ENCODE measurements at regions not wholly inside any gene's neighbourhood (a gene's known extent, or its start where the extent isn't known, plus 50 kb on each side); places are given as distances from the start of the nearest gene placed in this dataset.
A peak's percentile ranks its signal among the peaks of the same experiment; 100 is the strongest.

DNA sequence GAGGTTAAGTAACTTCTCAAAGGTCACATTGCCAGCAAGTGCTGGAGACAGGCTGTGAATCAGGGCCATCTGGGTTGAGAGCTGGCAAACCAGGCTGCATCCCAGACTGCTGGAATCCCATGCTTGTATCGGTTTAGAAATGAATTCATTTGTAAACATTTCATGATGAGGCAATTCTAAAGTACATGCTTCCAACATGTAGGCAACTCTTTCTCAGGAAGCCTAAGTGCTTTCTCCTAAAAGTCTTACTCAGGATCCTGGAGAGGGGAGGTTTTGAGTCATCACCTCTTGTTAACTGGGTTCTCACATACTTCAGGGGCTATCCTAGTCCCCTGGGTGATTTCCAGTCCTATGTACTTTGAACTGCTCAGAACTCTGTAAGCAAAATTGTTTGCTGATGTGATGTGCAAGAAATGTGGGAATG lies 416.5 kb downstream of the MEIS1 start:
- DNase-seq = no peak

DNA sequence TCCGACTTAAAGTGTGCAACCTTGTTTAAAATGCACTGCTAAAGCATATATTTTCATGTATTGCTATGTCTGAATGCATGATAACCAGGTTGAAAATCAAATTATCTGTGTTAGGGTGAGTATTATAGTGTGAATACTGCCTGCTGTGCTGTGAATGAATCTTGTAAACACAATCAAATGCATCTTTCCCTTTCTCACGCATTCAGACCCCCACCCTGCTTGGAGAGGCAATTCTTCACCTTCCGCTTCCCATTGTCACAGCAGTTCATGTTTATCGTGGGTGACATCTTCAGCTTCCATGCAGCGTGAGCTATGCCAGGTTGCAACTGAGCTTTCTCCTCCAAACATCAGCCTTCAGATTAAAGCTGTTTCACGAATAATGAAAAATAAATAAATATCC lies 418.0 kb downstream of the MEIS1 start:
- no peak for DNase-seq

DNA sequence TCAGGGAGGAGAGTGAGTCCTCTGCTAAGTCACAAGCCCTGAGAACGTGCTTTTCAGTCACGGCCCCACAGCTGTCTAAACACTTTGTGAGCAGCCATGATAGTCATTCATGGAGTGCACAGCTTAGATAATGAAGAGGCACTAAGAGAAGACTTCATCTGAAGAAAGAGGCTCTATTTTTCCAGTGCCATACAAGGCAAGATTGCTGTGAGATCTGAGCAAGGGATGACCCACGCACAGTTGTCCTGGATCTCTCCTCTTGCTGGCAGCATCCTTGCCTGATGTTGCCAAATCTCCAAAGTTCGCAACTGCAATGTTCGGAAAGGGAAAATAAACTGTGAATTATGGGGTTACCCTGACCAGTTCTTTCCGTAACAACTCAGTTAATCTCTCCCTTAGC lies 418.7 kb downstream of the MEIS1 start:
- no peak for DNase-seq

DNA sequence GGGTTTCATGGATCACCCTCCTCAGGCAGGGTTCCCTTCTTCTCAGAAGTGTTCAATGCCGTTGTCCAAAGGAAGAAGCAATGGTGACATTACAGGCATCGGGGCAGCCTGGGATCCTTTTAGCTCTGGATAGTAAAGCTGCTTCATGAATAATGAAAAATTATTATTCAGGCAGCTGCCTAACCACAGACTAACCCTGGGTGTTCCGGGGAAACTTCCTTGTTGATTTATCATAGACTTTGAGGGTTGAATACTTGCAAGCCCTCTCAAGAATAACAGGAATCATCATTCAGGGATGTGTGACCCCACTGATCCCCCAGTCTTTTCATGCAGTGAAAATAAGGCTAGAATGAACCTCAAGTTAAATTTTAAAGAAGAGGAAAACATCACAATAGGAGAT lies 419.4 kb downstream of the MEIS1 start:
- DNase-seq = no peak

DNA sequence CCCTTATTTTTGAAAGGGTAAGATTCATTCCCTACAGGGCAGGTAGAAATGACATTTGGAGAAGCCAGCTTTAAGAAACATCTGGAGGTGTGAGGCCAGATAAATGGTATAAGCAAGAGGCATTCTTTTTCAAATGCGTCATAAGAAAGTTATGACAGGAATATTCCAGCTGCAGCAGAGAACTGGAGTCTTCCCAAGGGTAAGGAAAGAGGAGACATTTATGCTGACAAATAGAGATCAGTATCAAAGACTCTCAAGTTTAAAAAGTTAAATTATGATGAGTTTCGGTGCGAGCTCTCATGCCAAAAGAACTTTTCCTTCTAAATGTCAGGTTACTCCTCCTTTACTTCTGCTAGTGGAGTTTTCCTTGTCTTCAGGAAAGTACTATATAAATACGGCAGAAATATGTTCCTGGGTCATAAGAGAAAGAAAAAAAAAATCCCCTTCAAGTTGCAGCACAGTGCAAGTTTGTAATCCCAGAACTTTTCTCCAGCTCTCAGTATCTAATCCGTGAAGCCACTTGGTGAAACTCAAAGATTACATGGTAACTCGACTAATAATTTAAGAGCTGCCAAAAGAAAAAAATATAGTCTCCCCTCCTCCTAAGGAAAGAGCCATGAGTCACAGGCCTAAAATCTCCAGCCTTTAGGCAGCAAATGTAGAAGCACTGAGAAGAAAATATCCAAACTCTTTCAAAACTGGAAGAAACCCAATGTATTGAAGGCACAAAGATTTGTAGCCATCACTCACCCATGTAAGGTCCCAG lies 428.1 kb downstream of the MEIS1 start:
- no peak for DNase-seq

DNA sequence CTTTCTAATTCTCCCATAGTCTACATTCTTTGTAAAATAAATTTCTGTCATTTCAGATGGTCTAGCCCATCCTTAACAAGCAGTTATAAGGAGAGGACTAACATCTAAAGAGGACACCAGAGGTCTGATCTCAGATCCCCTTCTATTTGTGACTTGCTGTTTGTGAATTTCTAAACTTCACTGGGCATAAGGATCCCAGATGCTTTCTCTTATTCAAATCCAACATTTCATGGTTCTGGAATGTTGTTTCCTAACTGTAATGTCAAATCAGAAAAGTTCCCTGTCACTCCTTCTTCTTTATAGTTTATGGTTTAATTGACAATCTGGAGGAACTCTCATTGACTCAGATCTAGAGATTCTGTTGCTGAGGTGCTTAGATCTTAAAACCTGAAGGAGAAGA lies 430.2 kb downstream of the MEIS1 start:
- DNase-seq = no peak

DNA sequence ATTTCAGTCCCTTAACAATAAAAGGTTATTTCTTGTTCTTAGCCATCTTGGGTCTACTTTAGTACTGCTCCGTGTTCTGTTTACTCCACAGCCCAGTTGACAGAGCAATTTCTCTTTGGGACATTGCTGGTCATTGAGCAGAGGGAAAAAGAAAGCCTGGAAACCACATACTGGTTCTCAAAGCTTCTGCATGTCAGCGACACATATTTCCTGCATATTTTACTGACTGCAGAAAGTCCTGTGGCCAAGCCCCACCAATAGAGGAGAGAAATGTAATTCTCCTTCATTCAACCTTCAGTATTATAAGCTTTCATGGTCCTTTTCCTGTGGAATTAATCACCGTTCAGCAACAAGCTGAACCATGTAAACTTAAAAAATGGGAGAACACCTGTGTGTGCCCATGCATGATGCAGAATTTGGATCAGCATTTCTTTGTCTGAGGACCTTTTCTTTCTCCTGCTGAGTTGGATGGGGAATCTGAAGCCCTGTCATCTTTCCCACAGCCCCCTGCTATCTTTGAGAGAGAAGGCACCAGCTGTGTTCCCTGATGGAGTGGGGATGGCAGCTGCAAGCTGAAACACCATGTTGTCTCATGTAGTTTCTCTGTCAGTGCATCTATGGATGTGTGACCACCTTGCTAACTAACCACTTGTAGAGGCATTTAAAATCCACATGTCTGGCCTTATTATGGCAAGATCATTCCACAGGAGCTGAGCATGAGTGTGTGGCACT lies 431.6 kb downstream of the MEIS1 start:
- DNase-seq = no peak

DNA sequence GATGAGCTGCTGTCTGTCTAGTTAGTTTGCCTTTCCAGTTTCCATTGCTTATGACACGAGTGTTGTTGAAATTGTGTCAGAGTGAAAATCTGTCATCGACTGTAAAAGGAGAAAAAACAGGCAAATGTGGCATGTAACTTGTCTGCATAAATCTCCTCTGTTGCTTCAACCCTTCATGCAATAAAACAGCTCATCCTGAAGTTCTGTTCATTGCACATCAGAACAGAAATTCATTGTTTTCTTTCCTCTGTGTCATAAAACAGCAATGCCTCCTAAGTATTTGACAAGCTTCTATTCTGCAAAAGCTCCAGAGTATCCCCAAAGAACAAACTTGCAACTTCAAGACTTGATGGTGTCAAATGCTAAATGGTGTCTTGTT lies 432.1 kb downstream of the MEIS1 start:
- no peak for DNase-seq

DNA sequence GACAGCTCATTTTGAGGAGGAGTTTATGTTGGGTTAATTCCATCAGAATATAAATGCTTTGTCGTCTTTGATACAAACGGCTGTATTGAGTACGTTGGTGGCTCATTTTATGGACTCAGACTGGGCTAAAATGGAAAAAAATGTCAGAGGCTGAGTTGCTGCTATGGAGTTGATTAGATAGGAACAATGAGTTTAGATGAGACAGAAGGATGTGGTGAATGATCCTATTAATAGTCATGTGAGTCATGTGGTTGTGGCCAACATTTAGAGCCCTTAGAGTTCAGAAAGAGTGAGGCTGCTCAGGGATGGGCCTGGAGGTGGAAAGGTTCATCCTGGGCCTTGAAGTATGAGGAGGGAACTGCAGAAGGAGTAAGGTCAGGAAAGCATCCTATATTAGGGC lies 434.2 kb downstream of the MEIS1 start:
- no peak for DNase-seq

DNA sequence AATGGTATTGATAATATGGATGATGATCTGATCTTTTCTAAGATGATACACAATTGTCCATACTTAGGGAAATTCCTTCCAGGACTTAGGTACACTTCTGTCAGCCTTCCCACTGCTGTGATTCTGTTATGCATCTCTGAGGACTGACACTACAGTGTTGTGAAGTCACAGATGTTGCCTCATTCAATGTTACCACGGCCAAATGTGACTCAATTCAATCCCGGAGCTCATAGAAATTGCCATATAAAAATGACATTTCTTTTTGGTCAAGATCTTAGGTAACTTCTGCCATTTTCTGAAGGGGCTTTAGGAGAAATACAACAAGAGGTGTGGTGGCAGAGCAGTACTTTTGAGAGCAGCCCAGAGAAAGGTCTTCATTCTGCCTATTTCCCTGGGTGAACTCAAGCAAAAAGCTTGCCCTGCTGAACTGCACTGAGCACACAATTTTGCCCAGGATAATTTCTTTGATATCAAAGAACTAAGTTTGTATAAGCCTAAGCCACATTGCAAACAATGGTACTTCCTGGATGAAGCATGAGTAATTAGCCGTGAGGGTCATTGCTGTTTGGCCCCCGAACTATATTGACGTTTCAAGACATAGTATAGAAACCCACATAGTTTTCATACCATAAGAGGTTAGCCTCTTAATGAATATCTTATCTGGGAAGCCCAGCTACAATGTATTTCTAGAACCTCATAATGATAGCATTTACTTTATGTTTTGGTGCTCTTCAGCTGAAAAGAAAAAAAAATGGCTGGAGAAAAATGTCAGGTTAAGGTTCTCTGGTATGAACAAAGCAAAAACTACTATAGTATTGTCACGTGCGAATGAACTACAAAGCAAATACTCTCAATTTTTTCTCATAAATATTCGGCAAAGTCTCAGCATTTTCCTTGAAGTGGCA lies 437.4 kb downstream of the MEIS1 start:
- DNase-seq = no peak

DNA sequence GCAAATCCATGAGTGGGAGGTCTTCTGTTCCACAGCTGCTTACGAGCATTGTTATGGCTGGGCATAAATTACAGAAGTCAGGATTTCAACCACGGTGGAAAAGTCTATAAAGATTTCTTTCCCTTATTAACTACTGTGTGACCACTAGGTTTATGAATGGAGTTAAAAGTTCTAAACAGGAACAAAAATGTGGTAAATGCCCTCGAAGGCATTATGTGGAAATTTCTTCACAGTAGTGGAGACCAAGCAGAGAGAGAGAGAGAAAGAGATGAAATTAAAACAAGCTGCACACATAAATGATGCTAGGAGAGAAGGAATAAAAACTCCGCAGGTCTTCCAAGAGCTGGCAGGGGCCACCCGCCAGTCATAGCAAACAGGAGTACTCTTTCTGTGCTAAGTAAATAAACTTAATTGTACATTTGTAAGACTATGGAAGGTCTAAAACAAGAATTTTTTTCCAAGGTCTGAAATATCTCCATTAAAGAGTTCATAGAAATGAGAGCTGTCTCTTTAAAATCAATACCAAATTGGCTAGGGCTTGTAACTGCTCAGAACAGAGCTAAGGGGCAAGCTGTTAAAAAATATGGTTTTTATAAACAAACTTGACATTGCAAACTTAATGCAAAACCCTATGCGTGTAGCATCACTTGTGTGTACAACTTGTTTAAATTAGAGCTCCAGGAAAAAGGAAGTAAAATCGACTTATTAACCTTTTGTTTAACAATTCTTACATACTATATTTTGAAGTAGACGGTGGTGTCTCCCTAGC lies 438.2 kb downstream of the MEIS1 start:
- no peak for DNase-seq

DNA sequence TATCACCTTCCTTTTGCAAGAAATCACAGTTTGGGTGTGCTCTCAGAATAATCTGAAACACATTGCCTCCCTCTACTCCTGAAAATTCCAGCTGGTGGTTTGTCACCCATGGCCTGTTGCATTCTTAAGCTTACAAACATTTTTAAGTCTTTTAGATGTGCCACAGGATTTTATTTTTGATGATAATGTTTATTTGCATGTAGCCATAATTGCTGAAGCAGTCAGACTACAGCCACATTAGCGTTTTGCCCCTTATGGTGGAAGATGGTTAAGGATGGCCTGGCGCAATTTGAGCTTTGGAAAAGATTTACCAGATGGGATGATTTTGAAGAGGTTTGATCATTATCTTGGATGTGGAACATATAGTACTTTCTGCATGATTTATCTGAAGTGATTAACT lies 439.5 kb downstream of the MEIS1 start:
- DNase-seq = no peak

DNA sequence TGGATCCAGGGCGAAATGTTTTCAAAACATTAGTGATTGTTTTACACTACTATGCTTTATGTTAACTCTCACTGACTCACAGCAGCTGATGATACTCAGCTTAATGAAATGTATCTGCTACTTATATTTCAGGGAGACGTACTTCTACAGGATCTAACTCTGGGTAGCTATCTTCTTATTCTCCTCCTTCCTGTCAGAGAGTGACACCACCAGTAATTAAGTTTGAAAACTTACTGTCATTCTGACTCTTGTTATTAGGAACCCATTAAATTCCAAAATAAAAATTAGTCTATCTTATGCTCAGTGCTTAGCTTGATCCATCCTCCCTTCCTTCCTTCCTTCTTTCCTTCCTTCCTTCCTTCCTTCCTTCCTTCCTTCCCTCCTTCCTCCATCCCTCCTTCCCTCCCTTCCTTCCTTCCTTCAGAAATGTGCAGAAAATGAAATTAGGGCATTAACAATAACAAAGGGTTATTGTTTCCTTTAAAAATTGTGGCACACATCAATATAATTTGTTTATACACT lies 441.1 kb downstream of the MEIS1 start:
- DNase-seq = no peak

DNA sequence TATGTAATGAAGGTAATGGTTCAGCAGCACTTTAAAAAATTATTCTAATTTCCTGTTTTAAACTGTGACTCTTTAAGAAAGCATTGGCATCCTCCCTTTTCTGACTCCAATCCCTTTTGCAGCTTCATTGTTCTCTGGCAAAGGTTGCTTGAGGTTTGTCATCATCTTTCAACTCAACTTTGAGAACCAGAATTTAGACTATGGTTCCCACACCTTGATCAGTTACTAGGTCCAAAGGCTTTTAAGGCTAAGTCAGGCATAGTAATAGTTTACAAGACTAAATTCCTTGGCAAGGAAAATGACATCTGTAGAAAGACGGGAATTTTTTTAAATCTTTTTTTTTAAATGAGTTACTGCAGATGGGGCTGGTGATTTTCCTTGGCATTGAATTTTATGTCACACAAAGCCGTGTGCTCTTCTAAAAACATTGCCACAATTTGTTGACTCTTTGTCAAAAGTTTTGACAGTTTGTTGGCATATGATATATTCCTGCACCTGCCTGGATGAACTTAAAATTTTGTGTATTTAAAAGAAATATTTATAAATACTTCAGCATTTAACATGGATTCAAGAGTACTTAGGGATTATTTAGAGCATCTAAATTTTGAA lies 451.0 kb downstream of the MEIS1 start:
- DNase-seq = no peak

DNA sequence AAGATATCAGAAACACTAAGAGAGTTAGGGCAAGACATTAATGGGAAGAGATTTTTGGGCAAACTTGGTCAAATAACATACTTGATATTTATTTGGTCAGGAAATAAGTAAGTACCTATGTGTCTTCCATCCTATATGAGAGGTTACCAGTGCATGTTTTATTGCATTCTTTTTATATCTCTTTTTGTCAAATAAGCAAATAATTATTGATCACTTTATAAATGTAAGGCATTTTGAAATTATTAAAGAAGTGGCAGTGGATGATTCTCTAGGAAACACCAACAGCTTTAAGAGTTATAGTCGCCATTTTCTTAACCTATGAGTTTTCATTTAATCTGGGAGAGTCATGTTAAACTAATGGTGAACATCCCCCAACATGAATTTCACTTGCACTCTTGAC lies 453.3 kb downstream of the MEIS1 start:
- no peak for DNase-seq

DNA sequence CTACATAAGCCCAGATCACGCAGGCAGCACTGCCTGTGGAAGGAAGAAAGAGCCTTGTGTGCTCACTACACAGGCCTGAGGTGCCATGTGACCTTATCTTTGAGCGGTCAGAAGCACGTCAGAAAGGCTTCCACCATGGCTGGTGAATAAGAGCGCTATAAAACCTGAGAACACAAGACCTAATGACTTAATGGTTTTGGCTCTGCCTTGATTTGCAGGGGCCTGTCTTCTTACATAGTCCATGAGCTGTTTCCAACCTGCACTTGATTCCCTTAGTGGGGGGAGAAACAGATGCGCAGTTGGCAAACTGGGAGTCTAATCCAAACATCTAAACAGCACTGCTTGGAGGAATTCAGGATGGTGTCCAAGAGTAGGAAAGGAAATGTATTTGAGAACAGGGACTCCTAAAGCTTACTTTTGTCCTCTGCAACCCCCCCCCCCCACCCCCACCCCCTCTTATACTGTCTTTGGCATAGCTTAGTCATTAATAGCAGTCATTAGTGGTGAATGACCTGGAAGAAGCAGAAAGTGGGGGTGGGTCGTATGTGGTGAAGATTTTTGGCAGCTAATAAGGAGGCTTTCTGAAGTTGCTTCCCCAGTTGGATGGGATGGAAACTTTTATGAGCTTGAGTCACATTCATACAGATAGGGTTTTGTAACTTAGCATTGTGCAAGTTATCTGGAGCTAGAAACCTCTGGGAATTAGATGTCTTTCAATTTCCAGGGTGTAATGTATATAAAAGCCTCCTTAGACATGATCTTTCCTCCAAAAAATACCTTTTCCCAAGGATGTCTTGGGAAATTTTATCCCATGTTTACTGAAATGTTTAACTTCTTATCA lies 454.1 kb downstream of the MEIS1 start:
- peak; percentile 54 for DNase-seq

DNA sequence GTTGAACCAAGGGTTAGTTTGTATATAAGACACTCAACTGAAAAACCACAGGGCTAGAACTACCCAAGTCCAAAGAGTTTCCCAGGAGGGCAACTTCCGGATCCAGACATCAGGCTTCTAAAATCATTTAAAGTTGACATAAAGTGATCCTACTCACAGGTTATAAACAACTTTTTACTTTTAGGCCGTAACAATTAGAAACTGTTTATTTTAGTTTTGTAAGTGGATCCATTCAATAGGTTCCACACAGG lies 454.6 kb downstream of the MEIS1 start:
- no peak for DNase-seq

DNA sequence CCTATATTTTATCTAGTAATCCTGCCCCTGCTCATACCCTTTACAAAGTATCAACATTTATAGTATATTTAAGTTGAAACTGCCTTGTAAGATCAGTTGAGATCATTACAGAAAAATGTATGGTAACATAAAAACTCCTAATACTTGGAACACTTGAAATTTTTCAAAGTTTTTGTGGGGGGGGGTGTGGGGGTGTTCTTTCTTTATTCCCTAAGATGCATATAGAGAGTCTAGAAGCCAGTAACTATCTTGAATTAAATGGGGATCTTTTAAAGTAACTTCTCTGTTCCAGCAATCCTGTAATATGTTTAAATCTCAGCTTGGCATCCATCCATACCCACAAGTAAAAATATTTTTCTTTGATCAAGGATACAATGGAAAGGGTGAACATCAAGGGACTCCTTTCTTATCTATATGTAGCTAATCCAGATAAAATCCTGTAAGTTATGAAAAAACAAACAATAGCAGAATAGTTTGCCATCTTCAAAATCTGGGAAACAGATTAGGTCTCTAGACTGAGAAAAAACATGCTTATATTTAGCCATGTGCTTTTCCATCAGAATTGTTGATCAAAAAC lies 455.3 kb downstream of the MEIS1 start:
- no peak for DNase-seq

DNA sequence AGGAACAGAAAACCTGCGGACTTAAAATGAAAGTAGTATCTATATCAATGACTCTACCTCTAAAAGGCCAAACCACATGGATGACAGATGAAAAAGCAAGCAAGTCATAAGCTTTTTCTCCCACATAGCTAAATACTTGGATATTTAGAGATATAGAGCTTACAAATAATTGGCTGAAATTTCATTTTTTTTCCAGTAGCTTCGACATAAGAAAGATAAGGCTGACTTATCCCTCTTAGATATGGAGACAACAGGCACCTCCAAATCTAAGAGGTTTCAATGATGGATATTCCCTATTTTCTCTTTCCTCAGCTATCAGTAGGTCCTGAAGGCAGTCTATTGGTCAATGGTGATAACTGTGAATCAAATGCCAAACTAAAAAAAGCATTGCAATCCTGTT lies 460.3 kb downstream of the MEIS1 start:
- no peak for DNase-seq

DNA sequence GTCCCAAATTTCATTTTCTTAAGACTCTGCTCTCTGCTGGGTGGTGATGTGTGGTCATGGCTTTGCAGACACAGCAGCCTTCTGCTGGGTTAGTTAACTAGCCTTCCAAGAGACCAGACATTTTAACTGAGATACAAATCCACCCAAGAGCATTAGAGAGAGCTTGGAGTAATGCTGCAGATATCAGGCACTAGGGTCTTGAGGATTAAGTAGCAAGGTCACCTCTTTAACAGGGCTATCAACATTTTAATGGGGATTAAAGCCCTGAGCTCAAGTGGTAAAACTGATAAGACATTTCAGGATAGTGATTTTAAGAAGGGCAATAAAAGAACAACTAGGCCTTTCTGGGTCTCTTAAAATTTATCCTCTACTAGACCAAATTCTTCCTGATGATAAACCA lies 461.2 kb downstream of the MEIS1 start:
- DNase-seq = no peak

DNA sequence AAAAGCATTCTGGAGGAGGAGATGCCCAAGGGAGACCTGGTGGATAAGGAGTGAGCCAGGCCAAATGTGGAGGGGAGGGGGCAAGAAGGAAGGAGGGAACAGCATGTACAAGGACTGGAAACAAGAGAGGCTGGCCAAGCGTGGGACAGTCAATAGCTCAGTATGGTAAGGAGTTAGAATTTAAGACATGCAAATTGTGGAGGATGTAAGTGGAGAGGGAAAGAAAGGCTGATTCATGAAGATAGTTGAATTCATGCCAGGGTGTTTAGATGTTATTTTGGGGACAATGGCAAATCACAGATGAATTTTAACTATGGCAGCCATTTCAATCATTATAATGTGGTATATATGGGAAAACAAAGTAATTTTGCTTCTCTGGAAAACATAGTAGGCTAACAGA lies 462.3 kb downstream of the MEIS1 start:
- no peak for DNase-seq
